Endothelial cell of umbilical vein (primary cell): ENCODE measurements at regions not wholly inside any gene's neighbourhood (a gene's known extent, or its start where the extent isn't known, plus 50 kb on each side); places are given as distances from the start of the nearest gene placed in this dataset.

Experiments
- BruUV-seq: library from RNA; stranded (reverse); fragments of 400-500 nt; replicated peaks from 2 replicates; lab custom pipeline; 2021; lab: Mats Ljungman, UMichigan
- CTCF ChIA-PET: fragments of 300-600, 350-600 bp; sonication (Branson Sonifier 250); formaldehyde crosslinking; loops from one replicate; lab custom pipeline; 2021; ENCODE audit warnings: antibody characterized with exemption, inconsistent platforms; lab: Charles Lee
- POLR2A ChIA-PET: fragments of 300-600, 350-600 bp; sonication (Branson Sonifier 250); formaldehyde crosslinking; loops from one replicate; lab custom pipeline; 2021; ENCODE audit warnings: antibody characterized with exemption, inconsistent platforms; lab: Charles Lee
- DNase-seq: peaks from one replicate; pipeline ENCODE4 v3.0.0-alpha.2; 2011; ENCODE audit warnings: low read depth, low spot score
- FAIRE-seq: peaks from 2 replicates; lab custom pipeline; 2011; peaks lifted over from hg19 to GRCh38; lab: Jason Lieb, UNC
- H2AFZ ChIP-seq: 2 replicates; pipeline ENCODE4 v1.6.0; 2012; ENCODE audit warnings: low read depth, low read length, control low read depth, inconsistent platforms
- H3K27ac ChIP-seq: 2 replicates; pipeline ENCODE4 v1.5.1; 2011; ENCODE audit warnings: low read depth, mild to moderate bottlenecking, control low read depth, low read length, moderate library complexity; ENCODE audit not compliant: insufficient read depth
- H3K27me3 ChIP-seq, 2 experiments: 2 replicates each; pipeline versions ENCODE4 v1.6.0 to v1.6.1; 2011; ENCODE audit warnings: low read length in 2 of 2, mixed read lengths in 1 of 2; ENCODE audit not compliant: control insufficient read depth in 2 of 2, insufficient read depth in 2 of 2
- H3K36me3 ChIP-seq, 2 experiments: 2 replicates in 1 of 2; 3 replicates in 1 of 2; pipeline ENCODE4 v1.5.1; 2011; ENCODE audit warnings: low read length in 2 of 2, mild to moderate bottlenecking in 1 of 2, moderate library complexity in 1 of 2; ENCODE audit not compliant: control insufficient read depth in 2 of 2, insufficient read depth in 2 of 2; ENCODE audit errors: extremely low read depth in 1 of 2
- H3K4me1 ChIP-seq: 3 replicates; pipeline ENCODE4 v1.5.1; 2011; ENCODE audit warnings: mild to moderate bottlenecking, low read length; ENCODE audit not compliant: control insufficient read depth, insufficient read depth; ENCODE audit errors: extremely low read depth
- H3K4me2 ChIP-seq: 2 replicates; pipeline ENCODE4 v1.6.1; 2011; ENCODE audit warnings: low read length, control low read depth, mixed read lengths; ENCODE audit not compliant: insufficient read depth
- H3K4me3 ChIP-seq, 3 experiments: fragments of 200-600 bp in 1 of 3; sonication (generic), shearing (Covaris generic) in 1 of 3; replicated peaks in 1 of 3; 2 replicates each; pipeline ENCODE4 v1.5.1; 2011 to 2016; ENCODE audit warnings: control low read depth in 3 of 3, low read length in 3 of 3, mild to moderate bottlenecking in 2 of 3, inconsistent platforms in 1 of 3, low read depth in 1 of 3, moderate library complexity in 1 of 3; ENCODE audit not compliant: insufficient read depth in 1 of 3
- H3K79me2 ChIP-seq: 2 replicates; pipeline ENCODE4 v1.6.0; 2012; ENCODE audit warnings: low read length, inconsistent platforms; ENCODE audit not compliant: control insufficient read depth, insufficient read depth
- H3K9ac ChIP-seq: replicated peaks from 2 replicates; pipeline ENCODE3; 2011; ENCODE audit warnings: low read length, control low read depth; ENCODE audit not compliant: insufficient read depth; ENCODE audit errors: extremely low read depth
- H3K9me1 ChIP-seq: replicated peaks from 3 replicates; pipeline ENCODE4 v1.6.0; 2011; ENCODE audit warnings: mild to moderate bottlenecking, low read length; ENCODE audit not compliant: control insufficient read depth, insufficient read depth; ENCODE audit errors: extremely low read depth
- H3K9me3 ChIP-seq: replicated peaks from 2 replicates; pipeline ENCODE4 v1.5.1; 2012; ENCODE audit warnings: low read length, inconsistent platforms; ENCODE audit not compliant: control insufficient read depth, insufficient read depth
- H4K20me1 ChIP-seq: replicated peaks from 2 replicates; pipeline ENCODE3; 2011; ENCODE audit warnings: mild to moderate bottlenecking, low read length; ENCODE audit not compliant: control insufficient read depth, insufficient read depth; ENCODE audit errors: extremely low read depth
- EZH2 ChIP-seq: IDR thresholded peaks from 2 replicates; pipeline ENCODE4 v1.6.1; 2012; ENCODE audit warnings: borderline replicate concordance, low read depth, mild to moderate bottlenecking, moderate library complexity, low read length, inconsistent platforms; ENCODE audit not compliant: severe bottlenecking
- FOS ChIP-seq: IDR thresholded peaks from 2 replicates; pipeline ENCODE4 v1.6.1; 2011; ENCODE audit warnings: mild to moderate bottlenecking, low read length, moderate library complexity, borderline replicate concordance; ENCODE audit not compliant: insufficient read depth
- GATA2 ChIP-seq: IDR thresholded peaks from 2 replicates; pipeline ENCODE4 v1.7.0; 2011; ENCODE audit warnings: low read depth, mild to moderate bottlenecking, moderate library complexity, mixed read lengths, low read length; ENCODE audit not compliant: insufficient read length, insufficient read depth
- JUN ChIP-seq: IDR thresholded peaks from 2 replicates; pipeline ENCODE4 v1.6.1; 2011; ENCODE audit warnings: borderline replicate concordance, low read depth; ENCODE audit not compliant: insufficient read length, insufficient read depth
- MAX ChIP-seq: IDR thresholded peaks from 2 replicates; pipeline ENCODE4 v1.6.1; 2011; ENCODE audit not compliant: insufficient read depth, insufficient read length
- MYC ChIP-seq: IDR thresholded peaks from one replicate; pipeline ENCODE4 v1.6.1; 2011; ENCODE audit warnings: mild to moderate bottlenecking, low read depth, low read length
- POLR2A ChIP-seq: IDR thresholded peaks from 2 replicates; pipeline ENCODE4 v1.6.1; 2012; ENCODE audit warnings: low read depth, mild to moderate bottlenecking, control low read depth, low read length
- POLR2AphosphoS5 ChIP-seq: IDR thresholded peaks from 2 replicates; pipeline ENCODE4 v1.6.1; 2012; ENCODE audit warnings: low read depth, mild to moderate bottlenecking, control low read depth, low read length, moderate library complexity; ENCODE audit not compliant: insufficient read depth
- dilution Hi-C: fragments of 300-500 bp; cut with MboI; formaldehyde crosslinking; loops from one replicate; pipeline ENCODE4 v1.15.0; 2019; ENCODE audit warnings: low sequenced_read_pairs; ENCODE audit not compliant: extremely low pct_ligation_motif_present
- intact Hi-C: fragments of 100-400 bp; cut with micrococcal nuclease; formaldehyde crosslinking; loops from one replicate; pipeline ENCODE4 v1.10.0; 2022
- TF ChIP-seq, protein P1 (sequence below), 2 donors: IDR thresholded peaks; 1 replicate in 1 of 2; 2 replicates in 1 of 2; pipeline ENCODE4 v1.5.1; 2011; ENCODE audit warnings: low read length in 2 of 2, mild to moderate bottlenecking in 2 of 2, moderate library complexity in 2 of 2, control low read depth in 1 of 2, inconsistent platforms in 1 of 2, low read depth in 1 of 2; ENCODE audit not compliant: insufficient read depth in 1 of 2; ENCODE audit errors: extremely low read depth in 1 of 2

GRCh38 chr6:163944897-163945296 lies 530.4 kb downstream of the QKI start:
- Histone ChIP-seq H3K9ac (no peak overlapping the region), H3K79me2 (no peaks in the 10 kb centered on the region), H4K20me1 (no peaks in the 10 kb centered on the region), H3K27me3 (peaks cover 0 to 2% of the 10 kb centered on the region in 2 experiments), H3K36me3 (no peaks in the 10 kb centered on the region), H3K9me3 (no peaks in the 10 kb centered on the region), H3K27ac (no peak overlapping the region), H3K4me2 (no peak overlapping the region), H3K9me1 (no peaks in the 10 kb centered on the region), H3K4me3 (no peak overlapping the region), H2AFZ (no peak overlapping the region), H3K4me1 (no peaks in the 10 kb centered on the region)
- dilution Hi-C loops: no loop called here
- TF ChIP-seq, protein P1, sequence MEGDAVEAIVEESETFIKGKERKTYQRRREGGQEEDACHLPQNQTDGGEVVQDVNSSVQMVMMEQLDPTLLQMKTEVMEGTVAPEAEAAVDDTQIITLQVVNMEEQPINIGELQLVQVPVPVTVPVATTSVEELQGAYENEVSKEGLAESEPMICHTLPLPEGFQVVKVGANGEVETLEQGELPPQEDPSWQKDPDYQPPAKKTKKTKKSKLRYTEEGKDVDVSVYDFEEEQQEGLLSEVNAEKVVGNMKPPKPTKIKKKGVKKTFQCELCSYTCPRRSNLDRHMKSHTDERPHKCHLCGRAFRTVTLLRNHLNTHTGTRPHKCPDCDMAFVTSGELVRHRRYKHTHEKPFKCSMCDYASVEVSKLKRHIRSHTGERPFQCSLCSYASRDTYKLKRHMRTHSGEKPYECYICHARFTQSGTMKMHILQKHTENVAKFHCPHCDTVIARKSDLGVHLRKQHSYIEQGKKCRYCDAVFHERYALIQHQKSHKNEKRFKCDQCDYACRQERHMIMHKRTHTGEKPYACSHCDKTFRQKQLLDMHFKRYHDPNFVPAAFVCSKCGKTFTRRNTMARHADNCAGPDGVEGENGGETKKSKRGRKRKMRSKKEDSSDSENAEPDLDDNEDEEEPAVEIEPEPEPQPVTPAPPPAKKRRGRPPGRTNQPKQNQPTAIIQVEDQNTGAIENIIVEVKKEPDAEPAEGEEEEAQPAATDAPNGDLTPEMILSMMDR (IDR thresholded peaks at IDR 0.05; ENCODE audit: extremely low read depth in 1 of 2, insufficient read depth in 1 of 2, low read depth in 1 of 2, low read length in 2 of 2): no peak
- TF ChIP-seq GATA2 (no peak), POLR2AphosphoS5 (no peak), MYC (no peak), EZH2 (no peak), JUN (no peak), MAX (no peak), POLR2A (no peak), FOS (no peak)
- intact Hi-C loops: no loop called here
- DNase-seq: no peak
- CTCF ChIA-PET: interaction anchor here (1.0 kb wide), 1 partner anchor 16 kb away, joined by 3 read pairs; no protein-coding TSS in a partner anchor
- POLR2A ChIA-PET: no interaction called here
- FAIRE-seq: no peak
- no TSS peak for BruUV-seq
